Sigmoid colon (tissue), 4 donors: ENCODE measurements at regions not wholly inside any gene's neighbourhood (a gene's known extent, or its start where the extent isn't known, plus 50 kb on each side); places are given as distances from the start of the nearest gene placed in this dataset.

ENCODE experiments used
- EP300 ChIP-seq, 4 donors: sonication (generic); formaldehyde crosslinking; IDR thresholded peaks; one replicate each; pipeline ENCODE4 v1.6.1; 2017; ENCODE audit warnings: antibody characterized with exemption in 4 of 4
- POLR2A ChIP-seq, 2 donors: fragments of 450-650 bp; IDR thresholded peaks; one replicate each; pipeline ENCODE4 v1.6.1; 2016; ENCODE audit warnings: antibody characterized with exemption in 2 of 2, mild to moderate bottlenecking in 2 of 2, moderate library complexity in 2 of 2
- POLR2AphosphoS5 ChIP-seq, 4 donors: sonication (generic); formaldehyde crosslinking; IDR thresholded peaks; one replicate each; pipeline ENCODE4 v1.6.1; 2017; ENCODE audit warnings: antibody characterized with exemption in 4 of 4
- TF ChIP-seq, protein P1 (sequence below), 4 experiments: fragments of 450-650 bp in 3 of 4; fragments of 200-600 bp in 1 of 4; IDR thresholded peaks; one replicate each; pipeline ENCODE4 v1.5.1; 2016 to 2019; ENCODE audit warnings: antibody characterized with exemption in 4 of 4, mild to moderate bottlenecking in 3 of 4, moderate library complexity in 2 of 4

DNA sequence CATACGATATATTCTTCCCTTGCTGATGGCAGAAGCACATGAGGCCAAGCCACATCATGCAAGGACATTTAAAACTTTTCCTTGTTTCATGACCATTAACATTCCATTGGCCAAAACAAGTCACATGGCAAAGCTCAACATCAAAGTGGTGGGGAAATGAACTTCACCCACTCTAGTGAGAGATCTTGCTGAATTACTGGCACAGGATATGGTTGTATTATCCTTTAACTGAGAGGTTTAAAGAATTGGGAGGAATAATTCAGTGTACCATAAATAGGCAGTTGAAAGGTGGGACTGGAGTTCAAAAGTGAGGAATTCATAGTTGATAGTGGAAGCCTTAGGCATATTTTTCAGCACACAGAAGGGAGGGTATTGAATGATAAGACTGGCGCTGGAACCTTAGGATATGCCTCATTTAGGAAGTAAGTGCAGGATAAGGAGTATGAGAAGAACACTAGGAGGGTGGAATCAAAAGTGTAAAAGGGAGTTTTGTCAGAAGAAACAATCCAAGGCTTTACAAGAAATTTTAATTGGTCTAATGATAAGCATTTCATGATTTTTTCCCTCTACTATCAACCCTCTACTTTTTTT is 398.8 kb downstream of the C12orf75 start:
- TF ChIP-seq POLR2A (IDR thresholded peaks at IDR 0.05) (no peak), EP300 (IDR thresholded peaks at IDR 0.05) (no peak), POLR2AphosphoS5 (IDR thresholded peaks at IDR 0.05) (no peak)
- TF ChIP-seq, protein P1, sequence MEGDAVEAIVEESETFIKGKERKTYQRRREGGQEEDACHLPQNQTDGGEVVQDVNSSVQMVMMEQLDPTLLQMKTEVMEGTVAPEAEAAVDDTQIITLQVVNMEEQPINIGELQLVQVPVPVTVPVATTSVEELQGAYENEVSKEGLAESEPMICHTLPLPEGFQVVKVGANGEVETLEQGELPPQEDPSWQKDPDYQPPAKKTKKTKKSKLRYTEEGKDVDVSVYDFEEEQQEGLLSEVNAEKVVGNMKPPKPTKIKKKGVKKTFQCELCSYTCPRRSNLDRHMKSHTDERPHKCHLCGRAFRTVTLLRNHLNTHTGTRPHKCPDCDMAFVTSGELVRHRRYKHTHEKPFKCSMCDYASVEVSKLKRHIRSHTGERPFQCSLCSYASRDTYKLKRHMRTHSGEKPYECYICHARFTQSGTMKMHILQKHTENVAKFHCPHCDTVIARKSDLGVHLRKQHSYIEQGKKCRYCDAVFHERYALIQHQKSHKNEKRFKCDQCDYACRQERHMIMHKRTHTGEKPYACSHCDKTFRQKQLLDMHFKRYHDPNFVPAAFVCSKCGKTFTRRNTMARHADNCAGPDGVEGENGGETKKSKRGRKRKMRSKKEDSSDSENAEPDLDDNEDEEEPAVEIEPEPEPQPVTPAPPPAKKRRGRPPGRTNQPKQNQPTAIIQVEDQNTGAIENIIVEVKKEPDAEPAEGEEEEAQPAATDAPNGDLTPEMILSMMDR (IDR thresholded peaks at IDR 0.05): no peak
